ENCODE measurements at regions not wholly inside any gene's neighbourhood (a gene's known extent, or its start where the extent isn't known, plus 50 kb on each side); places are given as distances from the start of the nearest gene placed in this dataset.

DNA sequence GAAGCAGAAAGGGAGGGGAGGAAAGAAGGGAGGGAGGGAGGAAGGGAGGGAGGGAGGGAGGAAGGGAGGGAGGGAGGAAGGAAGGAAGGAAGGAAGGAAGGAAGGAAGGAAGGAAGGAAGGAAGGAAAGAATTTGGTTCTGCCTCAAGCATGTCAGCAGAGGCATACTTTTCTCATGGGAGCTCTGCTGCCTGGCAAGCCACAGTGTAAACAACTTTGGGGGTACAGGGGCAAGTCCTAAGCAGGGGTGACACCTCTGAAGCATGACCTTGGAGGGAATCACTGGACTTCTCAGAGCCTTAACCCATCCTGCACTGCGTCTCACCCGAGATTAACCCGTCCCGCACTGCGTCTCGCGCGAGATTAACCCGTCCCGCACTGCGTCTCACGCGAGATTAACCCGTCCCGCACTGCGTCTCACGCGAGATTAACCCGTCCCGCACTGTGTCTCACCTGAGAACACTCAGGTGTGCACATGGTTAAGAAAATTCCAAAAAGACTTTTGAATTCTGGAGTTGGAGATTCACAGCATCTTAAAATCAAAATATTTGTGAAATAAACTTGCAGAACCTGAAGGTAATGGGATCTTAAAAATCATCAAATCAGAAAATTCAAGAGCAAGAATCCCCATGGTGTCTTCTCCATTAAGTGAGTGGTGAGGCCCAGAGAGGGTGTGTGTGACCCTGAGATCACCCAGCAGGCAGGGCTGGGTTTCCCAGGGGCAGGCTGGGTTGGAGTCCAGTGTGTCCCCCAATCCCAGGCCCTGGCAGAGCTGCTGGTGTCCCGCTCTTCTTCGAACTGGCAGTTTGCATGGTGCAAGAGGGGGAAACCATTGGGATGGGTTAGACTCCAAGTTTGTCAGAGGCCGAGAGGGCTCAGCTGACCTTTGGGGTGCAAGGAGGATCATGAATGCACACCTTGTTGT, 190.4 kb downstream of the MN1 start:
- POLR2A ChIA-PET (ENCODE audit: partially characterized antibody): no interaction called here
- Histone ChIP-seq H4K91ac (replicated peaks; ENCODE audit: insufficient read length, low read length) (peak overlapping the region; percentile 34), H2BK12ac (ENCODE audit: low read depth, low read length) (no peak overlapping the region), H3K4me1 (replicated peaks in 1 of 4; ENCODE audit: control insufficient read depth in 3 of 4, insufficient read depth in 4 of 4, low read length in 3 of 4) (peaks cover 0 to 4% (median 2%) of the 10 kb centered on the region in 4 experiments; a peak in 4 of 7 replicates), H3K27me3 (replicated peaks in 1 of 4; ENCODE audit: control insufficient read depth in 3 of 4, extremely low read depth in 1 of 4, insufficient read depth in 3 of 4, low read length in 3 of 4) (no peaks in the 10 kb centered on the region; a peak in 4 of 7 replicates), H2BK15ac (ENCODE audit: low read length) (no peak overlapping the region), H4K5ac (ENCODE audit: insufficient read length, low read depth, low read length) (no peak overlapping the region), H3K4me3 (ENCODE audit: extremely low read depth in 1 of 4, insufficient read depth in 2 of 4, low read depth in 3 of 4, low read length in 4 of 4) (no peak overlapping the region), H3K56ac (replicated peaks; ENCODE audit: insufficient read length, low read depth, low read length) (no peak overlapping the region), H3K23ac (ENCODE audit: insufficient read length) (no peak overlapping the region), H2AFZ (ENCODE audit: low read length) (no peak overlapping the region), H3K23me2 (ENCODE audit: low read depth, low read length) (no peaks in the 10 kb centered on the region; the same call in 1 of the 2 replicates), H2BK20ac (ENCODE audit: low read length) (no peak overlapping the region), H2BK120ac (replicated peaks; ENCODE audit: low read depth, low read length) (no peak overlapping the region), H3K18ac (ENCODE audit: extremely low read depth, low read length) (no peak overlapping the region), H3K79me2 (ENCODE audit: control insufficient read depth in 1 of 2, insufficient read depth in 2 of 2, low read length in 2 of 2) (no peaks in the 10 kb centered on the region), H2AK5ac (ENCODE audit: low read depth, low read length) (peak overlapping the region; percentile 61; the same call in 1 of the 2 replicates), H4K8ac (ENCODE audit: extremely low read depth, insufficient read depth, low read length) (no peak overlapping the region), H3K36me3 (ENCODE audit: control insufficient read depth in 2 of 4, insufficient read depth in 4 of 4, low read length in 3 of 4) (no peaks in the 10 kb centered on the region), H3K14ac (ENCODE audit: insufficient read length) (no peak overlapping the region), H2BK5ac (ENCODE audit: low read depth, low read length) (no peak overlapping the region), H3K9me3 (ENCODE audit: insufficient read depth in 2 of 2, low read depth in 1 of 2, low read length in 1 of 2) (no peaks in the 10 kb centered on the region), H3K27ac (ENCODE audit: low read depth, low read length) (no peak overlapping the region), H3K4ac (replicated peaks; ENCODE audit: insufficient read length, low read depth, low read length) (no peak overlapping the region), H4K20me1 (replicated peaks in 1 of 2; ENCODE audit: control insufficient read depth in 1 of 2, insufficient read depth in 2 of 2, low read length in 2 of 2) (no peaks in the 10 kb centered on the region), H3K4me2 (ENCODE audit: insufficient read depth in 1 of 2, low read depth in 2 of 2, low read length in 2 of 2) (no peak overlapping the region), H3K79me1 (ENCODE audit: low read depth, low read length) (no peaks in the 10 kb centered on the region), H3K9ac (replicated peaks in 1 of 4; ENCODE audit: extremely low read depth in 1 of 4, low read depth in 3 of 4, low read length in 3 of 4) (no peak overlapping the region)
- TF ChIP-seq JUND (IDR thresholded peaks at IDR 0.05; ENCODE audit: low read length): no peak
- FAIRE-seq (peak; percentile 32), DNase-seq (ENCODE audit: low read depth in 1 of 2, low spot score in 2 of 2) (no peak)
- CTCF ChIA-PET (ENCODE audit: partially characterized antibody): interaction anchor here (0.6 kb wide), 1 partner anchor 17 kb away, joined by 3 read pairs; no protein-coding TSS in a partner anchor
- 91% methylated on average over 23 of the region's 23 CpGs; no CpG with 5 or more reads in 1 of the 2 experiments for WGBS, 2 experiments (ENCODE audit: extremely low coverage in 1 of 2, insufficient coverage in 1 of 2, insufficient read length in 1 of 2, insufficient replicate concordance in 2 of 2, low coverage in 1 of 2, low lambda C conversion rate in 2 of 2, missing lambda C conversion rate in 1 of 2)

All from H1 (cell line).